ENCODE measurements at regions not wholly inside any gene's neighbourhood (a gene's known extent, or its start where the extent isn't known, plus 50 kb on each side); places are given as distances from the start of the nearest gene placed in this dataset.

DNA sequence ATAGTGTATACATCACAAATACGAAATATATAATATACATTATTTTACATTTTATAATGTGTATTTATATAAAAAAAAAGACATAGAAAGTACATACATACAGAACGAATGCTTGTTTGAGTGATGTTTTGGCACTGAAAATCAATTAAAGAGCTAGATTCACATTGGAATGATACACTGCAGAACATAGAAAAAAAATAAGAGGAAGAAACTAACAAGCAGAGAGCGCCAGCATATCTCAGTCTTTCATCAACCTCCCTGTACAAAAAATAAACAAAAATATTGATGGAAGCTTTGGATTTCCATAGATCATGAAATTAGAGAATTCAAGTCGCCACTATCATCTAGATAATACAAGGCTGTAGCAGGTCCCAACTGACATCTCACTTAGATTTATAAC lies 420.6 kb downstream of the CENPC start:
- H3K4me3 ChIP-seq (ENCODE audit: low read depth, low read length) = no peak overlapping the region
- TF ChIP-seq, protein P1, sequence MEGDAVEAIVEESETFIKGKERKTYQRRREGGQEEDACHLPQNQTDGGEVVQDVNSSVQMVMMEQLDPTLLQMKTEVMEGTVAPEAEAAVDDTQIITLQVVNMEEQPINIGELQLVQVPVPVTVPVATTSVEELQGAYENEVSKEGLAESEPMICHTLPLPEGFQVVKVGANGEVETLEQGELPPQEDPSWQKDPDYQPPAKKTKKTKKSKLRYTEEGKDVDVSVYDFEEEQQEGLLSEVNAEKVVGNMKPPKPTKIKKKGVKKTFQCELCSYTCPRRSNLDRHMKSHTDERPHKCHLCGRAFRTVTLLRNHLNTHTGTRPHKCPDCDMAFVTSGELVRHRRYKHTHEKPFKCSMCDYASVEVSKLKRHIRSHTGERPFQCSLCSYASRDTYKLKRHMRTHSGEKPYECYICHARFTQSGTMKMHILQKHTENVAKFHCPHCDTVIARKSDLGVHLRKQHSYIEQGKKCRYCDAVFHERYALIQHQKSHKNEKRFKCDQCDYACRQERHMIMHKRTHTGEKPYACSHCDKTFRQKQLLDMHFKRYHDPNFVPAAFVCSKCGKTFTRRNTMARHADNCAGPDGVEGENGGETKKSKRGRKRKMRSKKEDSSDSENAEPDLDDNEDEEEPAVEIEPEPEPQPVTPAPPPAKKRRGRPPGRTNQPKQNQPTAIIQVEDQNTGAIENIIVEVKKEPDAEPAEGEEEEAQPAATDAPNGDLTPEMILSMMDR (IDR thresholded peaks at IDR 0.05; ENCODE audit: borderline replicate concordance, insufficient read depth, low read depth, low read length) = no peak

DNA sequence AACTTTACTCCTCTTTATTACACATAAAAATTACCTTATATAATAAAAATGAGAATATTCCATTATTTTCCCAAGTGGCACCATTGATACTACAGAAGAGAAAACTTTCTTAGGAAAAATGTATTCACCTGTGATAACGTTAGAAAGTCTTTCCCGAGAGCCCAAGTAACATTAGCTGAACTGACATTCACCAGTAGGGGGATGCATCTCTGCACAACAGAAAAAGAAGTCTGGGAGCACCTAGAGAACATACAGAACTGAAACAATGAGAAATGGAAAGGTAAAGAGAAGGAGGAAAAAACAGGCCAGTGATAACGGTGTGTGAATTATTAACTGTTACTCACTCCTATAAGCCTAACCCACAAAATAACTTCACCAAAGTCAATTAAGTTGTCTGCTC lies 423.3 kb downstream of the CENPC start:
- no peak overlapping the region for H3K4me3 ChIP-seq (ENCODE audit: low read depth, low read length)
- TF ChIP-seq, protein P1 (IDR thresholded peaks at IDR 0.05; ENCODE audit: borderline replicate concordance, insufficient read depth, low read depth, low read length) = peak; percentile 22; the same call in 1 of the 2 replicates

DNA sequence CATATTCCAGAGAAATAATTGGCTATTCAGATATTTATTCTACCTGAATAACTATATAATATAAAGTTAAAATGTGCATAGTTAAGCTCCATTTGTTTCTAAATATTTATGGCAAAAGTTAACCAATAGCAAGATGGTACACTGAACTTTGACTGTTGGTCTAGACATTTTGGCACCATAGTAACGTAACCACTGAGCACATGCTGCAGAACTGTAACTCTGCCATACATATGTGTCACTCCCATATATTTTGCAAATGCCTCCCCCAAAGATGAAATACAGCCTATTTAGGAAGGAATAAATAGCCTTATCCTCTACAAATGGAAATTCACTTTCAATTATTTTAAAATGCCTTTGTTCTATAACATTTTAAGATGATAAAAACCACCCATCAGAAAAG lies 424.9 kb downstream of the CENPC start:
- TF ChIP-seq, protein P1 (IDR thresholded peaks at IDR 0.05; ENCODE audit: borderline replicate concordance, insufficient read depth, low read depth, low read length) = no peak
- no peak overlapping the region for H3K4me3 ChIP-seq (ENCODE audit: low read depth, low read length)

DNA sequence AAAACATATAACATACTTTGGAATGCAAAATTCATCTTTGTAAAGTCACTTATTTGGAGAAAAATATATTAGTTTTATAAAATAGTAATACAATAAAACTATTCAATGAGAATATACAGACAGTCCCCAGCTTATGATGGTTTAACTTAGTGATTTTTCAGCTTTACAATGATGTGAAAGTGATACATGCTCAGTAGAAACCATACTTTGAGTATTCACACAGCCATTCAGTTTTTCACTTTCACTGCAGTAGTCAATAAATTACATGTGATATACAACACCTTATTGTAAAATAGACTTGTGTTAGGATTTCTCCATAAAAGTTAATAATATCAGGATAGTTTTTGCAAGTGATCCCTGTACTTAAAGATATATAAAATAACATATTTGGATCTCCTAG lies 436.0 kb downstream of the CENPC start:
- TF ChIP-seq, protein P1 (IDR thresholded peaks at IDR 0.05; ENCODE audit: borderline replicate concordance, insufficient read depth, low read depth, low read length) = no peak
- no peak overlapping the region for H3K4me3 ChIP-seq (ENCODE audit: low read depth, low read length)

DNA sequence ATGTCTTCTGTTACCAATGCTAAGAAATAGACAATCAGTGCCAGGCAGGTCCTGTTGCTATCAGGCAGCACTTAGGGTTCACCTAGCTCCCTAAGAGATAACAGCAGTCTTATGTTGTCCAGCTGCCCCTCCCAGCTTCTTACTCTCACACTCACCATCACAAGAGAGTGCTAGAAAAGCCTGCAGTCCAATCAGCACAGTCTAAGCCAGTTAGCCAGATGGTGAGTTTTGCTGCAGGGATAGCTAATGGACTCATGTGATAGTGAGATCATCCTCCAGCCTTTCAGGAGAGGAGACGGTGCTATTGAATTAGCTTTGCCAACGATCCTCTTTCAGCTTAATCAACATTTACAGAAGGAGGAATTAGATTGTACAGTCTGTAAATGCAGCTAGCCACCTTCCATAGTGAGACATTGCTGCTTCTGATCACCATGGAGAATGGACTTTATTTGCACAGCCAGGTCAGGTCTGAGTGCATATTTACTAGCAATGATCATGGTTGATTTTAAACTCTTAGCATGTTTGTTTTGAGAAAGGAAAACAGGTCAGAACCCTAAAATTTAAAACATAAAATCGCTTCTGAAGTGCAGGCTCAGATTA lies 438.3 kb downstream of the CENPC start:
- TF ChIP-seq, protein P1 (IDR thresholded peaks at IDR 0.05; ENCODE audit: borderline replicate concordance, insufficient read depth, low read depth, low read length) = no peak
- no peak overlapping the region for H3K4me3 ChIP-seq (ENCODE audit: low read depth, low read length)

DNA sequence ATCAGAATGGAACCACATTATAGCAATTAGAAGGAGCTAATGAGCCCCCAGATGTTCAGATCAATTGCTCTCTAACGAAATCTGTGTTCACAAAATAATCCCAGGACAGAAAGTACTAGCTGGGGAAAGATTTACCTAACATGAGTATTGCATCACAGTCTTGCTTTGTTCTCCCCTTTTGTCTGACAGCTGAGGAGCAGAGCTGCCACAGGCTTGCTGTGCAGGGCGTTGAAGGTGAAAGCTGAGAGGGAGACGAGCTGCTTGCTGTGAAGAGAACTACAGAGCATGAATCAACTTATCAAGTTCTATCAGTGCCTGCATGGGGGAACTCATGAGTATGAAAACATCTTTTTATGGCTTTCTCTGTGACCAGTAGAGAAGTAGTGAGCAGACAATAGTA lies 441.2 kb downstream of the CENPC start:
- TF ChIP-seq, protein P1 (IDR thresholded peaks at IDR 0.05; ENCODE audit: borderline replicate concordance, insufficient read depth, low read depth, low read length) = no peak

DNA sequence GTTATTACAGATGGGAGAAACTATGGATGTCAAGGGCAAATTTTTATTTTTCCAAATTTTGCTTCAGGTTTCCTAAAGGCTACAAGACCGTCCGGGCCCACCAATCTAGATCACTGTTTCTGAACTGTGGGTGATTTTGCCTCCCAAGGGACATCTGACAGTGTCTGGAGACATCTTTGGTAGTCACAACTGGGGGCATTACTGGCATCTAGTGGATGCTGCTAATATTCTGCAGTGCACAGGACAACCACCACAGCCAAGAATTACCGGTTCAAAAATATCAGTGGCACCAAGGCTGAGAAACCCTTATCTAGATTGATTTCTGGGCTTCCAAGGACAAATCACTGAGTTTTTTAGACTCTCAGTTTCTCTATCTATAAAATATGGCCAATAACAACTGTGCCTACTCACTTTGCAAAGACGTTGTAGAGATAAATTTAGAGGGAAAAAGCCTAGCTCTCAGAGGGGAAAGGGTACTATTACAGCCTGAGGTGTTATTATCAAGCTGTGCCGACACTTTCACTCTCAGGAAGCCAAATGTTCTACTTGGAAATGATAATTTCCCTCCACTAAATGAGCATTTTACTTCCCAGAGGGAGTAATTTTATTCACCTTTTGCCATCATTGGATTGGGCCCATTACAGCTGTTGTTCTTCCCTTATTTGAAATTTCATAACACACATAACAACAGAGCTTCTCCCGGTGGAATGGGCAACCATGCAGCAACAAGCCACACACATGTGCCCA lies 442.1 kb downstream of the CENPC start:
- H3K4me3 ChIP-seq (ENCODE audit: low read depth, low read length) = no peak overlapping the region
- TF ChIP-seq, protein P1 (IDR thresholded peaks at IDR 0.05; ENCODE audit: borderline replicate concordance, insufficient read depth, low read depth, low read length) = no peak

More for the DNA sequence above, 441.2 kb downstream of the CENPC start:
- H3K4me3 ChIP-seq (ENCODE audit: low read depth, low read length) = no peak overlapping the region
